Neural progenitor cell (in vitro differentiated cells): ENCODE measurements at regions not wholly inside any gene's neighbourhood (a gene's known extent, or its start where the extent isn't known, plus 50 kb on each side); places are given as distances from the start of the nearest gene placed in this dataset.

Experiments
- DNase-seq: peaks from one replicate; pipeline ENCODE4 v3.0.0-alpha.2; 2016; ENCODE audit warnings: low spot score
- H2AFZ ChIP-seq: fragments of 200-600 bp; sonication (generic); replicated peaks from 2 replicates; pipeline ENCODE4 v1.6.1; 2016; ENCODE audit warnings: antibody characterized with exemption
- H3F3A ChIP-seq: fragments of 200-600 bp; sonication (generic); 2 replicates; pipeline ENCODE4 v1.6.1; 2016; ENCODE audit warnings: antibody characterized with exemption, low read depth
- H3K27ac ChIP-seq: fragments of 200-600 bp; sonication (generic); 2 replicates; pipeline ENCODE4 v1.5.1; 2016; ENCODE audit warnings: mild to moderate bottlenecking
- H3K27me3 ChIP-seq: fragments of 200-600 bp; sonication (generic); 2 replicates; pipeline ENCODE4 v1.6.1; 2016; ENCODE audit warnings: mild to moderate bottlenecking, moderate library complexity
- H3K36me3 ChIP-seq: fragments of 200-600 bp; sonication (generic); 2 replicates; pipeline ENCODE4 v1.5.1; 2016
- H3K4me1 ChIP-seq: fragments of 200-600 bp; sonication (generic); 2 replicates; pipeline ENCODE4 v1.6.1; 2016; ENCODE audit warnings: mixed run types
- H3K4me2 ChIP-seq: fragments of 200-600 bp; sonication (generic); 2 replicates; pipeline ENCODE4 v1.6.1; 2016
- H3K4me3 ChIP-seq: fragments of 200-600 bp; sonication (generic); 2 replicates; pipeline ENCODE4 v1.5.1; 2016
- H3K79me2 ChIP-seq: fragments of 200-600 bp; sonication (generic); 2 replicates; pipeline ENCODE4 v1.6.1; 2016; ENCODE audit warnings: low read depth
- H3K9ac ChIP-seq: fragments of 200-600 bp; sonication (generic); 2 replicates; pipeline ENCODE4 v1.6.1; 2016
- H3K9me3 ChIP-seq: fragments of 200-600 bp; sonication (generic); 2 replicates; pipeline ENCODE4 v1.5.1; 2016; ENCODE audit warnings: low read depth
- H4K20me1 ChIP-seq: fragments of 200-600 bp; sonication (generic); 2 replicates; pipeline ENCODE4 v1.6.1; 2016; ENCODE audit warnings: low read depth
- H3K27ac Mint-ChIP-seq: 3 replicates; pipeline ENCODE4 v1.8.0; 2021; ENCODE audit warnings: mixed read lengths
- H3K27me3 Mint-ChIP-seq: 2 replicates; pipeline ENCODE4 v1.8.0; 2022; ENCODE audit warnings: low read depth, mild to moderate bottlenecking, inconsistent platforms, moderate library complexity, mixed read lengths; ENCODE audit not compliant: insufficient read depth
- H3K36me3 Mint-ChIP-seq: 3 replicates; pipeline ENCODE4 v1.8.0; 2021; ENCODE audit warnings: mixed read lengths
- H3K4me1 Mint-ChIP-seq: 3 replicates; pipeline ENCODE4 v1.8.0; 2021; ENCODE audit warnings: mixed read lengths
- H3K4me3 Mint-ChIP-seq: 3 replicates; pipeline ENCODE4 v1.8.0; 2021; ENCODE audit warnings: mild to moderate bottlenecking, moderate library complexity, mixed read lengths
- H3K9me3 Mint-ChIP-seq: 3 replicates; pipeline ENCODE4 v1.8.0; 2020; ENCODE audit warnings: mixed read lengths
- CTCF ChIP-seq: fragments of 200-600 bp; sonication (generic); IDR thresholded peaks from 2 replicates; pipeline ENCODE4 v1.5.1; 2017; ENCODE audit warnings: antibody characterized with exemption, mild to moderate bottlenecking
- EZH2 ChIP-seq: fragments of 200-600 bp; sonication (generic); IDR thresholded peaks from 2 replicates; pipeline ENCODE4 v1.6.1; 2017; ENCODE audit warnings: antibody characterized with exemption, mild to moderate bottlenecking, moderate library complexity
- EZH2phosphoT487 ChIP-seq: fragments of 200-600 bp; sonication (generic); IDR thresholded peaks from 2 replicates; pipeline ENCODE4 v1.6.1; 2017; ENCODE audit warnings: antibody characterized with exemption

DNA sequence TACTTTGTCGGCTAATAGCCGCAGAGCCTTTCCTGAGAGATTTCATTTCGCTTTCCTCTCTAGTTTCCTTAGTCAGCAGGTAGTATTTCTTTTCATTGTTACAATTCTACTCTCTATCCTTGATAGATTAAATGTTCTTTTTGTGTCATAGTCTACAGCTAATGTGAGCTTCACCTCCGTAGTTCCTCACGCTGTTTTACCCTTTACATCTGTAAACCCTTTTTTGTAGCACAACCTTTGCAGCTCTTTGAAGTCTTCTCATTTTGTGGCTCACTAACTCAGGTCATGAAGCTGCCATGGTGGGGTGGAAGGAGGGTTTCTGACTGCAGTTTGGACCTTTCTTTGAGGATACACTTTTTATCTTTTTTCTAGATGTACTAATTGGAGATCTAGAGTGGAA, 1008.8 kb upstream of the PABPC4L start:
- peak overlapping the region; percentile 19 for H3K27ac Mint-ChIP-seq
- Histone ChIP-seq H3K27me3 (no peaks in the 10 kb centered on the region), H3K36me3 (no peaks in the 10 kb centered on the region), H3K79me2 (no peaks in the 10 kb centered on the region), H2AFZ (peak overlapping the region; percentile 84), H3K4me1 (peaks cover 9% of the 10 kb centered on the region), H3K4me2 (peak overlapping the region; percentile 31), H3K27ac (peak overlapping the region; percentile 48), H4K20me1 (no peaks in the 10 kb centered on the region), H3K9me3 (no peaks in the 10 kb centered on the region), H3F3A (no peaks in the 10 kb centered on the region), H3K9ac (no peak overlapping the region), H3K4me3 (no peak overlapping the region)
- no peak for DNase-seq
- TF ChIP-seq EZH2 (no peak), CTCF (no peak), EZH2phosphoT487 (no peak)
- H3K4me3 Mint-ChIP-seq, result no peak overlapping the region
- H3K27me3 Mint-ChIP-seq, result no peaks in the 10 kb centered on the region
- no peaks in the 10 kb centered on the region for H3K9me3 Mint-ChIP-seq
- no peaks in the 10 kb centered on the region for H3K36me3 Mint-ChIP-seq
- peaks cover 11% of the 10 kb centered on the region for H3K4me1 Mint-ChIP-seq

- Mint-ChIP-seq H3K9me3 (no peaks in the 10 kb centered on the region), H3K4me1 (peaks cover 14% of the 10 kb centered on the region), H3K27ac (no peak overlapping the region), H3K4me3 (no peak overlapping the region), H3K36me3 (no peaks in the 10 kb centered on the region), H3K27me3 (no peaks in the 10 kb centered on the region)
- no peak for TF ChIP-seq CTCF
- no peak for TF ChIP-seq EZH2phosphoT487
- Histone ChIP-seq H2AFZ (no peak overlapping the region), H3K4me1 (peaks cover 9% of the 10 kb centered on the region), H3K27me3 (no peaks in the 10 kb centered on the region), H3K27ac (no peak overlapping the region), H3K79me2 (no peaks in the 10 kb centered on the region), H3K36me3 (no peaks in the 10 kb centered on the region), H3K9ac (no peak overlapping the region), H3K4me2 (no peak overlapping the region), H3K9me3 (no peaks in the 10 kb centered on the region), H3F3A (no peaks in the 10 kb centered on the region), H4K20me1 (no peaks in the 10 kb centered on the region), H3K4me3 (no peak overlapping the region)
- no peak for DNase-seq
These were observed 1005.9 kb upstream of the PABPC4L start for GRCh38 chr4:135207531-135207930.

DNA sequence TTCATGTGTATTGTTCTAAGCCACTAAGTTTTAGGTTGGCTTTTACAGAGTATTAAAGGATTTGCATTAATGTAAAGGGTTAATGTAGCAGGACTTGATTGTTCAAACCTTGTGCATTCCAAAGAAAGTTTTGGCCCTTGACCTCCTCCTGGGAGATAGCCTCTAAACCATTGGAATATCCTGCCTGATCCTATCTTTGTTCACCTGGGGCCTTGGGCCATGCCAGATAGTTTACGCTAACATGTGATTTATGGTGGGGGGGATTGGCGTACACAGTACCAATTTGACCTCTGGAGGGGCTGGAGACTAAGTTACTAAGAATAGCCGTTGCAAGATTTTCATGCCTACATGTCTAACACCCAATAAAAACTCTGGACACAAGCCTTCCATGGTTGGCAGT, 1002.7 kb upstream of the PABPC4L start:
- no peak overlapping the region for H3K9ac ChIP-seq
- no peak overlapping the region for H3K27ac ChIP-seq
- H2AFZ ChIP-seq, result no peak overlapping the region
- Mint-ChIP-seq H3K9me3 (no peaks in the 10 kb centered on the region), H3K27me3 (no peaks in the 10 kb centered on the region), H3K4me3 (no peak overlapping the region), H3K36me3 (no peaks in the 10 kb centered on the region), H3K4me1 (peaks cover 3% of the 10 kb centered on the region), H3K27ac (no peak overlapping the region)
- no peak overlapping the region for H3K4me3 ChIP-seq
- no peaks in the 10 kb centered on the region for H3K36me3 ChIP-seq
- TF ChIP-seq EZH2phosphoT487, result no peak
- TF ChIP-seq EZH2, result no peak
- TF ChIP-seq CTCF, result no peak
- no peak overlapping the region for H3K4me2 ChIP-seq
- no peaks in the 10 kb centered on the region for H3F3A ChIP-seq
- H4K20me1 ChIP-seq, result no peaks in the 10 kb centered on the region
- no peaks in the 10 kb centered on the region for H3K27me3 ChIP-seq
- peak; percentile 31 for DNase-seq
- H3K9me3 ChIP-seq, result no peaks in the 10 kb centered on the region
- no peaks in the 10 kb centered on the region for H3K79me2 ChIP-seq
- no peaks in the 10 kb centered on the region for H3K4me1 ChIP-seq

DNA sequence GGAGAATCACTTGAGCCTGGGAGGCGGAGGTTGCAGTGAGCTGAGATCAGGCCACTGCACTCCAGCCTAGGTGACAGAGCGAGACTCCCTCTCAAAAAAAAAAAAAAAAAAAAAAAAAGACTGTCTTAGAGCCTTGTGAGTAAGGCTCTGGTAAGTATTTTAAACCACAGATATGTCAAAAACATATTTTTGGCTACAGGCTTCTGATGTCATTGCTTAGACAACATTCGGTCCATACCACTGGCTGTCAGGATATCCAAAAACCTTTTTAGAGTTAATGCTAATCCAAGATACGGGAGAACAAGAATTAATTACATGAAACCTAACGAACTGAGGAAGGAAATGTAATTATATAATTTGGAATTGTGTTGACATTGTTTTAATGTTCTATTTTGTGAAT, 999.5 kb upstream of the PABPC4L start:
- no peaks in the 10 kb centered on the region for H3K27me3 ChIP-seq
- H2AFZ ChIP-seq, result no peak overlapping the region
- H3K4me3 Mint-ChIP-seq, result no peak overlapping the region
- no peak overlapping the region for H3K4me3 ChIP-seq
- H3K27ac Mint-ChIP-seq, result no peak overlapping the region
- DNase-seq, result no peak
- no peak overlapping the region for H3K27ac ChIP-seq
- H3K36me3 Mint-ChIP-seq, result no peaks in the 10 kb centered on the region
- no peak overlapping the region for H3K9ac ChIP-seq
- peaks cover 12% of the 10 kb centered on the region for H3K4me1 Mint-ChIP-seq
- no peaks in the 10 kb centered on the region for H3K79me2 ChIP-seq
- H3K4me1 ChIP-seq, result peaks cover 13% of the 10 kb centered on the region
- no peaks in the 10 kb centered on the region for H4K20me1 ChIP-seq
- H3K9me3 ChIP-seq, result no peaks in the 10 kb centered on the region
- H3K36me3 ChIP-seq, result no peaks in the 10 kb centered on the region
- no peak overlapping the region for H3K4me2 ChIP-seq
- peaks cover 3% of the 10 kb centered on the region for H3K27me3 Mint-ChIP-seq
- no peak for TF ChIP-seq CTCF
- no peak for TF ChIP-seq EZH2
- TF ChIP-seq EZH2phosphoT487, result no peak
- peaks cover 3% of the 10 kb centered on the region for H3K9me3 Mint-ChIP-seq
- no peaks in the 10 kb centered on the region for H3F3A ChIP-seq
